ENCODE measurements at regions not wholly inside any gene's neighbourhood (a gene's known extent, or its start where the extent isn't known, plus 50 kb on each side); places are given as distances from the start of the nearest gene placed in this dataset.
"Not testable (repeated sequence)": the region's sequence is repeated elsewhere in the genome, so short reads cannot be mapped to it uniquely, and the experiment has no call there.

- no peak for DNase-seq (ENCODE audit: low read depth)
These were observed 204.8 kb upstream of the SESN3 start for GRCh38 chr11:95435628-95436353.

GRCh38 chr11:95435192-95435591, 204.2 kb upstream of the SESN3 start:
- no peak for DNase-seq (ENCODE audit: low read depth)

GRCh38 chr11:95434489-95435057, 203.6 kb upstream of the SESN3 start:
- DNase-seq (ENCODE audit: low read depth), result no peak

DNA sequence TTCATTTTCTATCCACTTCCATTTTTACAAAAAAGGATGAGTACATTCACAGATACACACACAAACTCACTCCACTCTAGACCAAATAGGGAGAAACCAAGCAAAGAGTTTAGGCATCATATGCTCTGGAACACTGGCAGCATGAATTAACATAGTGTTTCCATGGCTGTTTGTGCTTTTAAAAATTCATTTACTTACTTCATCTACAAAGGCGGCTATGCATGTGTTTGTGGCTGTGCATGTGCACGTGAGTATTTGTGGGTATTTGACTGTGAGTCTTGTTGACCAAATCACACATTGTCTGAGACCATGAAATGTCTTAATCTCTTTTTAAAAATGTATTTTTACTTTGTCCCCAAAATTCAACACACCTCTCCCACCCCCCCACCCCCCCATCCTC, 203.0 kb upstream of the SESN3 start:
- no peak for DNase-seq (ENCODE audit: low read depth)

GRCh38 chr11:95432714-95433503, 201.9 kb upstream of the SESN3 start:
- DNase-seq (ENCODE audit: low read depth), result no peak

GRCh38 chr11:95429376-95429907, 198.4 kb upstream of the SESN3 start:
- DNase-seq (ENCODE audit: low read depth), result no peak

- DNase-seq (ENCODE audit: low read depth), result no peak
These were observed 195.9 kb upstream of the SESN3 start for GRCh38 chr11:95426823-95427462.

GRCh38 chr11:95419915-95420314, 188.9 kb upstream of the SESN3 start:
- DNase-seq (ENCODE audit: low read depth), result no peak

GRCh38 chr11:95418916-95419315, 187.9 kb upstream of the SESN3 start:
- no peak for DNase-seq (ENCODE audit: low read depth)

DNA sequence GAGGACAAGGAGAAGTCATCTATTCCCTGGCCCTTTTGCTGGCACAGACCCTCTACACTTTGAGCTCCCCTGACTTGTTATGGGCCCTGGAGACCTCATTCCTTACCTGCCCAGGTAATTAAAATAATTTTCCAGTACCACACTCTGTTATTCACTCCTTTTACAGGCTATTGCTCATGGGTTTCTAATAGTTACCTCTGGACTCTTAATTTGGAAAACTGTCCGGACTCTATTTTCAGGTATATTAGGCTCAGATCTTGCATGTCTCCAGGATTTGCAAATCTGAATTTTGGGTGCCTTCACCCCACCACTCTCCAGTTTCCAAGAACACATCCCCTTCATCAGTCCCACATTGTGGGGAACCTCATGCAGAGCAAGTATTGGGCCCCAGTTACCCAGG, 186.8 kb upstream of the SESN3 start:
- no peak for DNase-seq (ENCODE audit: low read depth)

GRCh38 chr11:95415837-95416304, 184.9 kb upstream of the SESN3 start:
- DNase-seq (ENCODE audit: low read depth), result no peak

- DNase-seq (ENCODE audit: low read depth), result no peak
These were observed 183.2 kb upstream of the SESN3 start for GRCh38 chr11:95414217-95414616.

- no peak for DNase-seq (ENCODE audit: low read depth)
These were observed 182.8 kb upstream of the SESN3 start for GRCh38 chr11:95413761-95414160.

DNA sequence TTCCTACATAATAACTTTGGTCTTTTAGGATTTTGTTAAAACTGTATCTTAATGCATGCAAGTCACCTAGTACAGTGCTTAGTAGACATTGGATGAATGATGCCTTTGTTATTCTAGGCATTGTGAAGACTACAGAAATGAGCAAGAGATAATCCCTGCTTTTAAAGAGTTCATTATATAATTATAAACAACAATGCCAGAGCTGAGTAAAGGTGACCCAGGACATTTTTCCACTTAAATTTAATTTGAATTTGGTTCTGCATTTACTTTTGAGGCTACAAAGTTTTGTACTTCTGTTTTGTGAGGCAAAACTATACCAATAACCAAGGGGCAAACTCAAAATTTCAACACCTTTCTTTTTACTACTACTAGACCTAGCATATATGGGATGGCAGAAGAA, 182.0 kb upstream of the SESN3 start:
- no peak for DNase-seq (ENCODE audit: low read depth)

DNA sequence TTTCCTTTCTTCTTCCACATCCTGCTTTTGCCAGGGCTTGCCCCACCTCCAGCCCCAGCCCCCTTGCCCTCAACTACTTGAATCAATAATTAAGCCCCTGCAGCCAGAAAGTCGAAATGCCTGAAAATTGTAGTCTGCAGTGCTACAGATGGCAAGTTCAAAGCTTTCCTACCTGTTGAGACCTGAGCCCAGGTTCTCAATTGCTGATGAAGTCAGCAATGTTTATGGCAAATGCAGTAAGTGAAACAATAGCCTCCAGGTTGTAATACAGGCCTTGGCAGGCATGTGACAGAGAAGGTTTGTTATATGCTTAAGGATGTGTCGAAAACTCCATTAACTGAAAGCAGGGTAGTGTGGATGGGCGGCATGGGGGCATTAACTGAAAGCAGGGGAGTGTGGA, 181.1 kb upstream of the SESN3 start:
- no peak for DNase-seq (ENCODE audit: low read depth)

GRCh38 chr11:95410707-95411106, 179.7 kb upstream of the SESN3 start:
- not testable (repeated sequence) for DNase-seq (ENCODE audit: low read depth)

DNA sequence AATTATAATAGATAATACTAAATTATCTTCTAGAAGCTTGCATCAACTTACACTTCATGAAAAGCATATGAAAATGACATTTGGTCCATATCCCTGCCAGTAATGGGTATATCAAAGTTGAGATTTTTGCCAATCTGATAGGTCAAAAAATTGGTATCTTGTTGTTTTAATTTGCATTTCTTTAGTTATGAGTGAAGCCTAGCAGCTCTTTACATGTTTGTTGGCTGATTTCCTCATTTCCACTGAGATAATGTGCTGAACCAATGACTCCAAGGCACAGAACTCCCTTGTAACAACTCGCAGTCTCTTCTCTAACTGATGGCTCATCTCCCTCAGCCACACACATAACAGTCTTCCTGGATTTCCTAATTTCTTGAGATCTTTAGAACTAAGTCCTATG, 175.3 kb upstream of the SESN3 start:
- DNase-seq (ENCODE audit: low read depth), result no peak

- DNase-seq (ENCODE audit: low read depth), result no peak
These were observed 173.4 kb upstream of the SESN3 start for GRCh38 chr11:95404370-95404769.

DNA sequence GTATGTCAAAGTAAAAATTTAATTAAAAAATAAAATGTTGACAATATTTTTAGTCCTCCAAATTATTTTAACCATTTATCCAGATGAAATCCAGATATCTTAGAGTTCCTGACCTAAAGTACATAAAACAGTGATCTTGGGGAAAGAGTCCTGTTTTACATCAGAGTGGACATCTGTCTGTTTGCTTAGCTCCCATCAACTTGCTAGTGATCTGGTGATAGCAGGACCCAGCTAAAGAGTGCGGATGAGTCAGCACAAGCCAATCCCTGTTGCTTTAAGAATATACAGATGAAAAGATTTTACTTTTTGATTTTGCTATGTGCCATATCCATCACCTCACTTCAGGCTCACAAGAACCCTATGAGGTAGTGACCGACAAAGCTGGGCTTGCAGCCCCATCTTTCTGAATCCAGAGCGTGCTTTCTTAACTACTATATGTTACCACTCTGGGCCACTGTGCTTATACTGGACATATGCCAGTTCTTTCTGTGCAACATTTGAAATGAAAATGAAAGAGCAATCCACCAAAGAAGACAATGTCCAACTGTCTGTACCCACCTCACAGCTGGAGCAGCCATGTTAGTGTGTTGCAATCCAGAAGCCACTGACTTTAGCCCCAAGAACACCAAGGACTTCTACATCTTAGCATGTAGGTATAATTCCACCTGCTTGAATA, 167.6 kb upstream of the SESN3 start:
- no peak for DNase-seq (ENCODE audit: low read depth)

GRCh38 chr11:95392644-95393043, 161.6 kb upstream of the SESN3 start:
- DNase-seq (ENCODE audit: low read depth), result no peak

GRCh38 chr11:95389427-95389826, 158.4 kb upstream of the SESN3 start:
- no peak for DNase-seq (ENCODE audit: low read depth)

- DNase-seq (ENCODE audit: low read depth), result no peak
These were observed 157.1 kb upstream of the SESN3 start for GRCh38 chr11:95388086-95388485.
